ENCODE measurements at regions not wholly inside any gene's neighbourhood (a gene's known extent, or its start where the extent isn't known, plus 50 kb on each side); places are given as distances from the start of the nearest gene placed in this dataset.

DNA sequence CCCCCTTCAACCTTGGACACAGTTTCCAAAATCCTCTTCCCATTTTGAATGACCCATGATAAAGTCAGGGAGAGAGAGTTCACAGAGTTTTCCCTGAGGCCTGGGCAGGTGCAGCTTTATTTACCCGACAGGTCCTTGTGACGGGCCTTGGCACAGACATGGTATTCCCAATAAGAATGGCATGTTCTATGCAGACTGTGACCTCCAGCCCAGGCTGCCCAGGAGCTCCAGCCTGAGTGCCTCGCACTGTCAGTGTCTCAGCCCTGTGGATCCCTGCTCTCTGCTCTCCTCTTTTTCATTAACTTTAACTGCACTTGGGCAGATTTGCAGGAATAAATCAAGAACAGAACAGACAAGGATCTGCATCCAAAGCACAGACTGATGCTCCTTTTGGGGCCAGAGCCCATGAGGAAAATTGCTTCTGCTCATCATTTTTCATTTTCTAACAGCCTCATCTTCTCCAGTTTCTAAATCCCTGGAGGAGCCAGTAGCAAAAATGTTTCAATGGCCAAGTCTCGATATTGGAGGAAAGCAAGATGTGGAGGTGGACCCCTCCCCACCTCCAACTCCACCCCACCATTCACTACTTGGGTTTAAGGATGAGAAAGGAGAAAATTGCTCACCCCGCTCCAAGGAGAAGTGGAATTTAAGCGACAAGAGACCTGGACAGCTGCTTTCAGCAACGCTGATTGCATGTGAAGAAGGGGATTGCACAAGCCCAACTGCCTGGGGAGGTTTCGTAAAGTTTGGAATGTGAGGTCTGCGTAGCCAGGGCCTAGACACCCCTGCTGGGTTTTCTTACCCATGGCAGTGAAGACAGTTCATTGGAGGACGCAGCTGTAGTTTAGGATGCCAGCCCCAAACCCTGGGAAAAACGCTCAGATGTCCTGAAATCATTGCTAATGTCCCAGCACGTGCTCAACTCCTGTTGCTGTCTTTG is 225.9 kb downstream of the WDR11 start:
- TF ChIP-seq EZH2 (IDR thresholded peaks at IDR 0.05; ENCODE audit: low read depth, unreplicated experiment), result no peak
- TF ChIP-seq, protein P1, sequence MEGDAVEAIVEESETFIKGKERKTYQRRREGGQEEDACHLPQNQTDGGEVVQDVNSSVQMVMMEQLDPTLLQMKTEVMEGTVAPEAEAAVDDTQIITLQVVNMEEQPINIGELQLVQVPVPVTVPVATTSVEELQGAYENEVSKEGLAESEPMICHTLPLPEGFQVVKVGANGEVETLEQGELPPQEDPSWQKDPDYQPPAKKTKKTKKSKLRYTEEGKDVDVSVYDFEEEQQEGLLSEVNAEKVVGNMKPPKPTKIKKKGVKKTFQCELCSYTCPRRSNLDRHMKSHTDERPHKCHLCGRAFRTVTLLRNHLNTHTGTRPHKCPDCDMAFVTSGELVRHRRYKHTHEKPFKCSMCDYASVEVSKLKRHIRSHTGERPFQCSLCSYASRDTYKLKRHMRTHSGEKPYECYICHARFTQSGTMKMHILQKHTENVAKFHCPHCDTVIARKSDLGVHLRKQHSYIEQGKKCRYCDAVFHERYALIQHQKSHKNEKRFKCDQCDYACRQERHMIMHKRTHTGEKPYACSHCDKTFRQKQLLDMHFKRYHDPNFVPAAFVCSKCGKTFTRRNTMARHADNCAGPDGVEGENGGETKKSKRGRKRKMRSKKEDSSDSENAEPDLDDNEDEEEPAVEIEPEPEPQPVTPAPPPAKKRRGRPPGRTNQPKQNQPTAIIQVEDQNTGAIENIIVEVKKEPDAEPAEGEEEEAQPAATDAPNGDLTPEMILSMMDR (conservative IDR thresholded peaks at IDR 0.05; ENCODE audit: low read depth in 2 of 2), result no peak
- TF ChIP-seq ZNF114 (CRISPR knock-in tag; IDR thresholded peaks at IDR 0.05), result no peak
- TF ChIP-seq POLR2AphosphoS5 (IDR thresholded peaks at IDR 0.05; ENCODE audit: low read depth), result no peak

All from GM23338 (cell line).